ENCODE measurements at regions not wholly inside any gene's neighbourhood (a gene's known extent, or its start where the extent isn't known, plus 50 kb on each side); places are given as distances from the start of the nearest gene placed in this dataset.
"Not testable (repeated sequence)": the region's sequence is repeated elsewhere in the genome, so short reads cannot be mapped to it uniquely, and the experiment has no call there.

DNA sequence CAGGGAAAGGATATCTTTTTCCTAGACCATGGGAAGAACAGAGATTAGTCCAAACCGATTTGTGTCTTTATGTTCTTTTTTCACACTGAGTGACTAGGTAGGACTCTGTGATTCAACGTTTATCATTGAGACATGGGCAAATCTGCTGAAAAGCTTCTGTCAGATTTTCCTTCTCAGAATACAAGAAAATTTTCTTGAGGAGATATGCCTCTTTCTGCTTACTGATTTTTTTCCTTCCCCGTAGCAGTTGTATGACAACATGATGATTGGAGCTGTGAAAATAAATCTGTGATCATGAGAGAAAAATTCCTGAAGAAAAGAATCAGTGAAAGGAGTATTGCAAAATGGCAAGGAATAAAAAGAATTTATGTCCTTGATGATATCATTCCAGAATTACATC is 130.6 kb upstream of the FAT4 start:
- TF ChIP-seq, protein P1, sequence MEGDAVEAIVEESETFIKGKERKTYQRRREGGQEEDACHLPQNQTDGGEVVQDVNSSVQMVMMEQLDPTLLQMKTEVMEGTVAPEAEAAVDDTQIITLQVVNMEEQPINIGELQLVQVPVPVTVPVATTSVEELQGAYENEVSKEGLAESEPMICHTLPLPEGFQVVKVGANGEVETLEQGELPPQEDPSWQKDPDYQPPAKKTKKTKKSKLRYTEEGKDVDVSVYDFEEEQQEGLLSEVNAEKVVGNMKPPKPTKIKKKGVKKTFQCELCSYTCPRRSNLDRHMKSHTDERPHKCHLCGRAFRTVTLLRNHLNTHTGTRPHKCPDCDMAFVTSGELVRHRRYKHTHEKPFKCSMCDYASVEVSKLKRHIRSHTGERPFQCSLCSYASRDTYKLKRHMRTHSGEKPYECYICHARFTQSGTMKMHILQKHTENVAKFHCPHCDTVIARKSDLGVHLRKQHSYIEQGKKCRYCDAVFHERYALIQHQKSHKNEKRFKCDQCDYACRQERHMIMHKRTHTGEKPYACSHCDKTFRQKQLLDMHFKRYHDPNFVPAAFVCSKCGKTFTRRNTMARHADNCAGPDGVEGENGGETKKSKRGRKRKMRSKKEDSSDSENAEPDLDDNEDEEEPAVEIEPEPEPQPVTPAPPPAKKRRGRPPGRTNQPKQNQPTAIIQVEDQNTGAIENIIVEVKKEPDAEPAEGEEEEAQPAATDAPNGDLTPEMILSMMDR (conservative IDR thresholded peaks at IDR 0.05; ENCODE audit: low read depth, low read length) = no peak
- no peak overlapping the region for H3K4me3 ChIP-seq (ENCODE audit: low read depth, low read length)
- no peak for DNase-seq (ENCODE audit: low read depth)

- TF ChIP-seq, protein P1 (conservative IDR thresholded peaks at IDR 0.05; ENCODE audit: low read depth, low read length) = no peak
- no peak overlapping the region for H3K4me3 ChIP-seq (ENCODE audit: low read depth, low read length)
- DNase-seq (ENCODE audit: low read depth) = no peak
Observed at GRCh38 chr4:125181804-125182203, 133.0 kb upstream of the FAT4 start.

DNA sequence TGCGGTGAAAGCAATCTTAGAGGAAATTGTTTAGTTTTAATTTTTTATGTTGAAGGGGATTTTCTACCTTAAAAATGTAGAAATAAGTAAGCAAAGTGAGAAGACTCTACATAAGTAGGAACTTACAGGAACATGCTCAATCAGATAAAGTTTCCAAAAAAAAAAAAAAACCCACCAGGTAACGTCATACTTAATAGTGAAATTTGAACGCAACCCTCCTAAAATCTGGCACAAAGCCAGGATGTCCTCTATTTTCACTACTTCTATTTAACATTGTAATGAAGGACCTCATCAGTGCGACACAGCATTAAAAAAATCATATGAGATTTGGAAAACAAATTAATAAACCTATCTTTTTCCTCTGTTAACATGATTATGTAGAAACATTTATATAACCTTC is 135.0 kb upstream of the FAT4 start:
- TF ChIP-seq, protein P1 (conservative IDR thresholded peaks at IDR 0.05; ENCODE audit: low read depth, low read length) = no peak
- DNase-seq (ENCODE audit: low read depth) = no peak
- H3K4me3 ChIP-seq (ENCODE audit: low read depth, low read length) = no peak overlapping the region

GRCh38 chr4:125169192-125169591 is 145.6 kb upstream of the FAT4 start:
- H3K4me3 ChIP-seq (ENCODE audit: low read depth, low read length) = no peak overlapping the region
- TF ChIP-seq, protein P1 (conservative IDR thresholded peaks at IDR 0.05; ENCODE audit: low read depth, low read length) = no peak
- no peak for DNase-seq (ENCODE audit: low read depth)

GRCh38 chr4:125168531-125168930 is 146.2 kb upstream of the FAT4 start:
- peak; percentile 63 for DNase-seq (ENCODE audit: low read depth)
- H3K4me3 ChIP-seq (ENCODE audit: low read depth, low read length) = no peak overlapping the region
- TF ChIP-seq, protein P1 (conservative IDR thresholded peaks at IDR 0.05; ENCODE audit: low read depth, low read length) = no peak

- not testable (repeated sequence) for H3K4me3 ChIP-seq (ENCODE audit: low read depth, low read length); DNase-seq (ENCODE audit: low read depth)
Observed at GRCh38 chr4:125166012-125166411, 148.7 kb upstream of the FAT4 start.

GRCh38 chr4:125159001-125159400 is 155.8 kb upstream of the FAT4 start:
- DNase-seq (ENCODE audit: low read depth) = no peak
- H3K4me3 ChIP-seq (ENCODE audit: low read depth, low read length) = no peak overlapping the region
- TF ChIP-seq, protein P1 (conservative IDR thresholded peaks at IDR 0.05; ENCODE audit: low read depth, low read length) = no peak

GRCh38 chr4:125155251-125155650 is 159.5 kb upstream of the FAT4 start:
- DNase-seq (ENCODE audit: low read depth) = no peak
- TF ChIP-seq, protein P1 (conservative IDR thresholded peaks at IDR 0.05; ENCODE audit: low read depth, low read length) = no peak
- H3K4me3 ChIP-seq (ENCODE audit: low read depth, low read length) = no peak overlapping the region

All from choroid plexus epithelial cell (primary cell).